ENCODE measurements at regions not wholly inside any gene's neighbourhood (a gene's known extent, or its start where the extent isn't known, plus 50 kb on each side); places are given as distances from the start of the nearest gene placed in this dataset.

GRCh38 chr12:20122274-20122673 is 246.1 kb upstream of the PDE3A start:
- H3K27ac Mint-ChIP-seq, result no peak overlapping the region
- intact Hi-C loops (cut with micrococcal nuclease), result no loop called here
- H3K4me3 Mint-ChIP-seq, result no peak overlapping the region
- DNase-seq, result no peak
- H3K9me3 Mint-ChIP-seq, result no peaks in the 10 kb centered on the region
- H3K27me3 Mint-ChIP-seq, result no peaks in the 10 kb centered on the region
- H3K36me3 Mint-ChIP-seq (ENCODE audit: low read depth), result no peaks in the 10 kb centered on the region
- H3K4me1 Mint-ChIP-seq, result no peaks in the 10 kb centered on the region

- Mint-ChIP-seq H3K36me3 (ENCODE audit: low read depth) (no peaks in the 10 kb centered on the region), H3K27me3 (no peaks in the 10 kb centered on the region), H3K4me3 (no peak overlapping the region), H3K27ac (no peak overlapping the region), H3K4me1 (no peaks in the 10 kb centered on the region), H3K9me3 (no peaks in the 10 kb centered on the region)
- intact Hi-C loops (cut with micrococcal nuclease), result no loop called here
- DNase-seq, result no peak
Observed at GRCh38 chr12:20123465-20123864, 244.9 kb upstream of the PDE3A start.

GRCh38 chr12:20125276-20125798 is 243.0 kb upstream of the PDE3A start:
- Mint-ChIP-seq H3K27me3 (no peaks in the 10 kb centered on the region), H3K9me3 (no peaks in the 10 kb centered on the region), H3K4me1 (no peaks in the 10 kb centered on the region), H3K36me3 (ENCODE audit: low read depth) (no peaks in the 10 kb centered on the region), H3K27ac (no peak overlapping the region), H3K4me3 (no peak overlapping the region)
- DNase-seq, result no peak
- intact Hi-C loops (cut with micrococcal nuclease), result no loop called here

GRCh38 chr12:20126601-20127000 is 241.7 kb upstream of the PDE3A start:
- intact Hi-C loops (cut with micrococcal nuclease), result no loop called here
- H3K9me3 Mint-ChIP-seq, result no peaks in the 10 kb centered on the region
- H3K27ac Mint-ChIP-seq, result no peak overlapping the region
- H3K4me1 Mint-ChIP-seq, result no peaks in the 10 kb centered on the region
- no peak for DNase-seq
- H3K27me3 Mint-ChIP-seq, result no peaks in the 10 kb centered on the region
- H3K4me3 Mint-ChIP-seq, result no peak overlapping the region
- no peaks in the 10 kb centered on the region for H3K36me3 Mint-ChIP-seq (ENCODE audit: low read depth)

GRCh38 chr12:20127413-20127812 is 240.9 kb upstream of the PDE3A start:
- H3K27me3 Mint-ChIP-seq, result no peaks in the 10 kb centered on the region
- H3K4me1 Mint-ChIP-seq, result no peaks in the 10 kb centered on the region
- intact Hi-C loops (cut with micrococcal nuclease), result no loop called here
- no peak overlapping the region for H3K27ac Mint-ChIP-seq
- no peak for DNase-seq
- no peaks in the 10 kb centered on the region for H3K36me3 Mint-ChIP-seq (ENCODE audit: low read depth)
- H3K9me3 Mint-ChIP-seq, result no peaks in the 10 kb centered on the region
- H3K4me3 Mint-ChIP-seq, result no peak overlapping the region

- Mint-ChIP-seq H3K4me3 (no peak overlapping the region), H3K36me3 (ENCODE audit: low read depth) (no peaks in the 10 kb centered on the region), H3K9me3 (no peaks in the 10 kb centered on the region), H3K4me1 (no peaks in the 10 kb centered on the region), H3K27me3 (no peaks in the 10 kb centered on the region), H3K27ac (no peak overlapping the region)
- no peak for DNase-seq
- intact Hi-C loops (cut with micrococcal nuclease), result no loop called here
Observed at GRCh38 chr12:20128928-20129327, 239.4 kb upstream of the PDE3A start.

- no peak overlapping the region for H3K27ac Mint-ChIP-seq
- H3K36me3 Mint-ChIP-seq (ENCODE audit: low read depth), result no peaks in the 10 kb centered on the region
- H3K9me3 Mint-ChIP-seq, result no peaks in the 10 kb centered on the region
- no peaks in the 10 kb centered on the region for H3K4me1 Mint-ChIP-seq
- no peaks in the 10 kb centered on the region for H3K27me3 Mint-ChIP-seq
- DNase-seq, result no peak
- intact Hi-C loops (cut with micrococcal nuclease), result no loop called here
- H3K4me3 Mint-ChIP-seq, result no peak overlapping the region
Observed at GRCh38 chr12:20132818-20133217, 235.5 kb upstream of the PDE3A start.

GRCh38 chr12:20134652-20135051 is 233.7 kb upstream of the PDE3A start:
- no peak for DNase-seq
- intact Hi-C loops (cut with micrococcal nuclease), result no loop called here
- Mint-ChIP-seq H3K4me3 (no peak overlapping the region), H3K4me1 (no peaks in the 10 kb centered on the region), H3K36me3 (ENCODE audit: low read depth) (no peaks in the 10 kb centered on the region), H3K27me3 (no peaks in the 10 kb centered on the region), H3K27ac (no peak overlapping the region), H3K9me3 (no peaks in the 10 kb centered on the region)

- no peaks in the 10 kb centered on the region for H3K36me3 Mint-ChIP-seq (ENCODE audit: low read depth)
- H3K4me3 Mint-ChIP-seq, result no peak overlapping the region
- no peaks in the 10 kb centered on the region for H3K4me1 Mint-ChIP-seq
- intact Hi-C loops (cut with micrococcal nuclease), result no loop called here
- H3K9me3 Mint-ChIP-seq, result no peaks in the 10 kb centered on the region
- H3K27me3 Mint-ChIP-seq, result no peaks in the 10 kb centered on the region
- no peak for DNase-seq
- H3K27ac Mint-ChIP-seq, result no peak overlapping the region
Observed at GRCh38 chr12:20140751-20141150, 227.6 kb upstream of the PDE3A start.

GRCh38 chr12:20142316-20142715 is 226.0 kb upstream of the PDE3A start:
- no peak for DNase-seq
- intact Hi-C loops (cut with micrococcal nuclease), result no loop called here
- no peaks in the 10 kb centered on the region for H3K9me3 Mint-ChIP-seq
- no peaks in the 10 kb centered on the region for H3K36me3 Mint-ChIP-seq (ENCODE audit: low read depth)
- H3K27me3 Mint-ChIP-seq, result no peaks in the 10 kb centered on the region
- no peak overlapping the region for H3K27ac Mint-ChIP-seq
- H3K4me3 Mint-ChIP-seq, result no peak overlapping the region
- no peaks in the 10 kb centered on the region for H3K4me1 Mint-ChIP-seq

- no peaks in the 10 kb centered on the region for H3K27me3 Mint-ChIP-seq
- no peak for DNase-seq
- no peak overlapping the region for H3K4me3 Mint-ChIP-seq
- H3K4me1 Mint-ChIP-seq, result no peaks in the 10 kb centered on the region
- H3K36me3 Mint-ChIP-seq (ENCODE audit: low read depth), result no peaks in the 10 kb centered on the region
- H3K27ac Mint-ChIP-seq, result no peak overlapping the region
- H3K9me3 Mint-ChIP-seq, result no peaks in the 10 kb centered on the region
- intact Hi-C loops (cut with micrococcal nuclease), result no loop called here
Observed at GRCh38 chr12:20142956-20143355, 225.4 kb upstream of the PDE3A start.

GRCh38 chr12:20144341-20144740 is 224.0 kb upstream of the PDE3A start:
- no peaks in the 10 kb centered on the region for H3K9me3 Mint-ChIP-seq
- no peaks in the 10 kb centered on the region for H3K27me3 Mint-ChIP-seq
- no peaks in the 10 kb centered on the region for H3K36me3 Mint-ChIP-seq (ENCODE audit: low read depth)
- no peak overlapping the region for H3K27ac Mint-ChIP-seq
- intact Hi-C loops (cut with micrococcal nuclease), result no loop called here
- no peak overlapping the region for H3K4me3 Mint-ChIP-seq
- H3K4me1 Mint-ChIP-seq, result no peaks in the 10 kb centered on the region
- DNase-seq, result no peak

GRCh38 chr12:20148241-20148640 is 220.1 kb upstream of the PDE3A start:
- intact Hi-C loops (cut with micrococcal nuclease), result no loop called here
- Mint-ChIP-seq H3K36me3 (ENCODE audit: low read depth) (no peaks in the 10 kb centered on the region), H3K27me3 (no peaks in the 10 kb centered on the region), H3K4me3 (no peak overlapping the region), H3K4me1 (no peaks in the 10 kb centered on the region), H3K27ac (no peak overlapping the region), H3K9me3 (no peaks in the 10 kb centered on the region)
- no peak for DNase-seq

- Mint-ChIP-seq H3K4me3 (no peak overlapping the region), H3K36me3 (ENCODE audit: low read depth) (no peaks in the 10 kb centered on the region), H3K9me3 (no peaks in the 10 kb centered on the region), H3K27me3 (no peaks in the 10 kb centered on the region), H3K4me1 (no peaks in the 10 kb centered on the region), H3K27ac (no peak overlapping the region)
- no peak for DNase-seq
- intact Hi-C loops (cut with micrococcal nuclease), result no loop called here
Observed at GRCh38 chr12:20150835-20151422, 217.4 kb upstream of the PDE3A start.

- Mint-ChIP-seq H3K4me1 (no peaks in the 10 kb centered on the region), H3K4me3 (no peak overlapping the region), H3K27ac (no peak overlapping the region), H3K27me3 (no peaks in the 10 kb centered on the region), H3K9me3 (no peaks in the 10 kb centered on the region), H3K36me3 (ENCODE audit: low read depth) (no peaks in the 10 kb centered on the region)
- intact Hi-C loops (cut with micrococcal nuclease), result no loop called here
- DNase-seq, result no peak
Observed at GRCh38 chr12:20154052-20154451, 214.3 kb upstream of the PDE3A start.
